HG03469 (cell line): ENCODE measurements at regions not wholly inside any gene's neighbourhood (a gene's known extent, or its start where the extent isn't known, plus 50 kb on each side); places are given as distances from the start of the nearest gene placed in this dataset.

Experiments
- ATAC-seq: cut with Tn5 transposase; IDR thresholded peaks from one replicate; pipeline ENCODE4 v1.9.1; 2021; ENCODE audit warnings: mild to moderate bottlenecking, moderate library complexity, moderate number of reproducible peaks; ENCODE audit not compliant: unreplicated experiment

DNA sequence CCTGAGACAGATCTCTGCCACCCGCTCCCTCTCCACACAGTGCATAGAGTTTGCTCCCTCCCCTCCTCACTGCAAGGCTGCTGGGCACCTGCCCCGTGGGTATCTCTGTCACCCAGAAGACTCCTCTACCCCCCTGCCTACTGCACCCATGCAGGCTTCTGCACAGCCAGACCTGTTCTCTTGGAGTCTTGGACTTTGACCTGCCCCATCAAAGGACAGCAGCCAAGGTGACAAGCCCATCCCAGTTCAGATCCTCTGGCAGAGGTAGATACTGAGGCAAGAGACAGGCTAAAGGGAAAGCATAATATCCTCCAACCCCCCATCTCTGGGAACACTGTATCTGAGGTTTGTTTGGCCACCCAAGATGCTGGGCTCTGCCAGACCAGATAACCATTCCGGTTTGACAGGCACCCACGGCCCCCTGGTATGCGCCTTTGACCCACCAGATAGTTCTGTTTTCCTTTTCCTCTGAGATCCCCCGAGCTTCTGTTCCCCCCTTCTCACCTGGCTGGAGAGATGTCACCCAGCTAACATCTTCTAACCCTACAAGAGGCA lies 239.6 kb downstream of the SOX9 start:
- ATAC-seq, result no peak

DNA sequence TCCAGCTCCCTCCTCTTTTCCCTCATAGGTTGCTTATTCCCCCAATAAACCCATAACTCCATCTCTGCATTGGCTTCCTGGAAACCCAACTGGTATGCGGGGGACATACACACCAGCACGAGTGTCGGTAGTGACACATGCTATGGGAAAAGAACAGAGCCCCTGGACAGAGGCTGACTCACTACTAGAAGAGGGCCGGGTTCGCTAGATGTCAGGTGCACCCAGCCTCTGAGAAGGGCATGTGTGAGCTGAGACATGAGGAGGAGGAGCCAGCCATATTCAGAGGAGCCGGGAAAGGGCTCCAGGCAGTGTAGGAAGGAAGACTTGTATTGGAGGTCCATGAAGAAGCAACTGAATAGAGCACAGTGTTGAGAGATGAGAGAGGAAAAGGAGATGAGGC lies 241.1 kb downstream of the SOX9 start:
- no peak for ATAC-seq

DNA sequence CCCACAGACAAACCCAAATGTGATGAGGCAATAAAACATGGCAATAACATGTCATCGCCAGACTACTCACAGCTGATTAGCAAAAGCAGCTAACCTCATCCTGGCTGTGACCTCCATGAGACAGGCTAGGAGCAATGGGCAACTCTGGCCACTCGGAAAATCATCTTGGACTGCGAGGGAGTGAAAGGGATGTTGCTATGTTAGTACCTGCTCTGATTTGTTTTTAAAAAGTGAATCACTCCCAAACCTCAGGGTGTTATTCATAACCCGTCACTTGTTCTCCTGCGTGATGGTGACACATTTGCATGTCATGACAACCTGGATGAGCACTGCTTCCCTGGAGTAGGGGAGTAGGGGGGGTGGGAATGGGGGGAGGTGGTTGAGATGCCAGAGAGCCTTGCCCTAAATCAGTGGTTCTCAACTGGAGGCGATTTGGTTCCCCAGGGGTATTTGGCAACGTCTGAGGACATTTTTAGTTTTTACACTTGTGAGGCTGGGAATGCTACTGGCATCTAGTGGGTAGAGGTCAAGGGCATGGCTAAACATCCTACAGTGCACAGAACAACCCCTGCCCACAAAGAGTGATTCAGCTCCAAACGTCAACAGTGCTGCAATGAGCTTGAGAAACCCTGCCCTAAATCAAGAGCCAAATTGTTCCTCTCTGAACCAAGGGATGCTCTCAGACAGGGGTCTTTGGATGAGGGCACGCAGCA lies 241.7 kb downstream of the SOX9 start:
- ATAC-seq, result no peak

DNA sequence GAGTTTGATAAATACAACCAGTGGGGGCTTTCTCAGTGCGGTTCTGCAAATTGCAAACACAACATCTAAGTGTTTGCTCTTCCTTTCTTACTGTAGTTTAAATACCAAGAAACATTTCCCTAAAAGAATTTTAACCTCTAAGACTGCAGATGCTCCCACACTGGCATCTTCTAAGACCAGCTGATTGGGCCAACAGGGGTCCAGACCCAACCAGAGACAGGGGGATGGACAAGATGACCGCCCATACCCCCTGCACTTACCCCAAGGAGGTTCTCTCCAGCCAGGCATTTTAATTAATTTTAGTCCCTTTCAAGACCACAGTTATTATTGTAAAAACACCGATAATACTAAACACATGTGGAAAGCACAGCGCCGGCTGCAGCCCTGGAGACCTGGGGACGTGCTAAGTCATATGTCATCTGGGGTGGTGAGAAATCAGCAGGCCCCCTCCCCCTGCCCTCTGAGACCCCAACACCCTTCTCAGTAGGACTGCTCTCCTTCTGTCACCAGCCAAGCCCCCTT lies 242.3 kb downstream of the SOX9 start:
- ATAC-seq, result no peak

DNA sequence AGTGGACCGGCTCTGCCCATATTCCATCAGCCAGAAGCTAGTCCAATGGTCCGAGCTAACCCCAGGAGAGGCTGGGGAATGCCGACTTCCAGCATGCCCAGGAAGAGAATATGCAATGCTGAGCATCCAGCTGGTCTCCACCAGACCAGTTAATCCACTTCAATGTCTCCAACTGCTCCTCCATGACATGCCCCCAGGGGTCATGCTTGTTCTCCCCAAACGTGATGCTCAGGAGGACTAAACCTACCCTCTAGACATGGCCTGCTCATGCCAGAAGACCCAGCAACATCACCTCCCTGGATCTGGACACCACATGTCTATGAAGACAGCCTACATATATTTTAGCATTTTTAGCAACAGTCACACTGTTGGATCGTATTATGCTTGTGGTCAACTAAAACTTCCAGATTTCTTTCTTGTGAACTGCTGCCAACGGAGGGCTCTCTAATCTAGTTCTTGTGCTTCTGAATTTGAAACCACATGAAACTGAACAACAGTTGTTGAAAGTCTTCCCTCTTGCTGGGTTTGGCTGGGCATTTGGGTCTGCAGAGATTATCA lies 245.1 kb downstream of the SOX9 start:
- ATAC-seq, result no peak

DNA sequence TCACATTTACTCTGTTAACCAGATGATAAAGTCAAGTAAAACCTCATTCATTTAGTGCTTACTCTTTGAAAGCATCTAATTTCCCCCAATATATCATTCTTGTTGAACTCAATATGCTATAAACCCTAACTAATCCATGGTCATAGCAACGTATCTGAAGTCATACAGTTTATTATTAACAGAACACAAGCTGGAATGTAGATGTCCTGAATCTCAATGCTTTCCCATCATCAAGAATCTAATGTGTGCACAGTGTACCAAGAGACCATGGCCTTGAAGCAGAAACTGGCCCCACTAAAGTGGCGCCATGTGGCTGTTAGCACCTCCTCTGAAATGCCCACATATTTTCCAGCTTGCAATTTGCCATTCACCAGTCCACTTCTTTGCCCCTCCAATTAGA lies 245.8 kb downstream of the SOX9 start:
- no peak for ATAC-seq

DNA sequence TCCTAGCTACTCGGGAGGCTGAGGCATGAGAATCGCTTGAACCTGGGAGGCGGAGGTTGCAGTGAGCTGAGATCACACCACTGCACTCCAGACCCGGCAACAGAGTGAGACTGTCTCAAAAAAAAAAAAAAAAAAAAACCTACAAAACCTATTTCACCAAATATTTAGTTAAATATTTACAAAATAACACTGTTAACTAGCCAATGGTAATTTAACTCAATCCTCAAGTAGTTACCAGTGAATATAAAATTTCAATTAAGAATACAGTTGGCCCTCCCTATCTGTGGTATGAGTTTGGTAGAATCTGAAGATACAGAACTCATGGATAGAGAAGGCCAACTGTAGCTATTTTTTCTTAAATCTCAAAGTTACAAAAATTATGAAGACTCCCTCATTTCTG lies 247.4 kb downstream of the SOX9 start:
- ATAC-seq, result no peak

DNA sequence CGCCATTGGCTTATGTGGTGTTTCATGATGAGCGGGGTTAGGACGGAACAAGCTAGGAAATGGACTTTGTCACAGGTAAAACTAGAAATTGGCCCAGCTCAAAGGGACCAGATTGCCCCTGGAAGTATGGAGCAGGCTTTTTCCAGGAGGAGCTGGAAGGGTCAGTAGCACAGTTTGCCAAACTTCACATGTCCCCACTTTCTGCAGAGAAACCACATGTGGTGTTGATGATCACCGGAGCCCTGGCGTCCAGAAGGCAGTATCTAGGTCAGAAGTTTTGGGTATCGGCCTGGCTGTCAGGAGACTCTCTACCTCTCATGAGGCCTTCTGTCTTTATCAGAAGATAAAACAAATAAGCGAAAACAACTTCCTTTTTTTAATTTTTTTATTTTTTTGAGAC lies 248.5 kb downstream of the SOX9 start:
- ATAC-seq, result no peak

DNA sequence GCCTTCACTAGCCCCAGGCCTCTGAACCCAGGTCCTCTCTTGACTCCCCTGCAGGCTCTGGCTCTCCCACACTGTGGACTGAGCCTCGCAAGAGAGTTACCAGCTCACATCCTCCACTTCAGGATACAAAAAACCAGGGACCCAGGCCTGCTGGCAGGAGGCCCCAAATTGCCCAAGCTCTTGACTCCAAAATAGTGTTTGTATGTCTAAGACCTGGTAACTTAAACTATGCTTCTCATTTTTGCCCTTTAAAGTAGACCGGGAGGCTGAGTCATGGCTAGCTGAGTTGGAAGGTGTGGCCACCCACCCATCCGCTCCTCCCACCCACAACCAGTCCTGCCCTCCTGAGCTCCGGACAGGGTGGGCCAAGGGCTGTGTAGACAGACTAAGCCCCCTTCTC lies 250.0 kb downstream of the SOX9 start:
- no peak for ATAC-seq

DNA sequence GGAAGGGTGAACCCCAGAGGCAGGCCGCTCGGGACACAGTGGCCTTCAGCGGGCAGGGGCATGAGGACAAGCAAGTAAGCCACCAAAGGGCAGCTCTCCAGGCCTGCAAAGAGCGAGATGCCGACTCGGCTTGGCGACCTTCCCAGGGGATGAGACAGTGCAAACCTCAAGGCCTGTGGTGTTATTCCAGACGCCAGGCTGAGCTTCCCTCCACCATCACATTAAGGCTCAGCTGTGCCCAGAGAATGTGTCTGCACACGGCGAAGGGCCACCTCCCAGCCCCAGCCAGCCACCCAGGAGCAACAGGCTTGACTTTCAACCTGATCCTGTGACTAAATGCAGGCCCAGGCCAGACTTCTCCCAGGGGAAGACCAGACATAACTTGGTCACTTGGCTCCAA lies 251.4 kb downstream of the SOX9 start:
- no peak for ATAC-seq

DNA sequence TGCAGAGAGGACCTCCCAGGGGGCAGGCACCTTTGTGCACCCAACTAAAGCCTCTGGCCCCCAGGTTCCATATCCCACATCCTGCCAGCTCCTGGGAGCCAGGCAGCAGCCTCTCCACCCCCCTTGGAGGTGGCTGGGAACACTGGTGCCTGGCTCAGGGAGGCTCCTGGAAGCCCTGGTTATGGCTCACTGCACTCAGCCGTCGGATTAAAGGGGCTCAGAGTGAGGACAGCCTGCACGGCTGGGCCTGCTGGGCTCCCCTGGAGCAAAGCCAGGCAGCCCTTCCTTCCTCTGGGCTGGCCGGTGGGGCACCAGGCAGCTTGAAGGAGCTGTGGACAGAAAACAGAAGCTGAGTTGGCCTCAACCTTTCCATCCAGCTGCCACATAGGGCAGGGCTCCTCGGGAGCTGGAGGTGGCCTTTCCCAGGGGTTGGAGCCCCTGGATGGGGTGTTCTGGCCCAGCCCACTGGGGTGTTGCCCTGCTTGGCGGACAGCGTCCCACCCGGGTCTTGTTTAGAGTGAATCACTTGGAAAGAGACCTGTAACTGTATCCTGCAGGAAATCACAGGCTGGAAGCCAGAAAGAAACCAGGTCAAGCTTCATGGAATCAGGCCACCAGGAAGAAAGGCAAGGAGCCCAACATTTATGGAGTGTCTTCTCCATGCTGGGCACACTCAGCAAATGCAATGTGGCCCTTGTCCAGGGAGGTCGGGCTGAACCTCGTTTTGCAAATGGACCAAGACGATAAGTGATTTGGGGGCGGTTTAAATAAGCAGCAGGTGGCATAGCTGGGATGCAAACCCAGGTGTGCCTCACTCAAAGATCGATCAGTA lies 253.3 kb downstream of the SOX9 start:
- ATAC-seq, result no peak

DNA sequence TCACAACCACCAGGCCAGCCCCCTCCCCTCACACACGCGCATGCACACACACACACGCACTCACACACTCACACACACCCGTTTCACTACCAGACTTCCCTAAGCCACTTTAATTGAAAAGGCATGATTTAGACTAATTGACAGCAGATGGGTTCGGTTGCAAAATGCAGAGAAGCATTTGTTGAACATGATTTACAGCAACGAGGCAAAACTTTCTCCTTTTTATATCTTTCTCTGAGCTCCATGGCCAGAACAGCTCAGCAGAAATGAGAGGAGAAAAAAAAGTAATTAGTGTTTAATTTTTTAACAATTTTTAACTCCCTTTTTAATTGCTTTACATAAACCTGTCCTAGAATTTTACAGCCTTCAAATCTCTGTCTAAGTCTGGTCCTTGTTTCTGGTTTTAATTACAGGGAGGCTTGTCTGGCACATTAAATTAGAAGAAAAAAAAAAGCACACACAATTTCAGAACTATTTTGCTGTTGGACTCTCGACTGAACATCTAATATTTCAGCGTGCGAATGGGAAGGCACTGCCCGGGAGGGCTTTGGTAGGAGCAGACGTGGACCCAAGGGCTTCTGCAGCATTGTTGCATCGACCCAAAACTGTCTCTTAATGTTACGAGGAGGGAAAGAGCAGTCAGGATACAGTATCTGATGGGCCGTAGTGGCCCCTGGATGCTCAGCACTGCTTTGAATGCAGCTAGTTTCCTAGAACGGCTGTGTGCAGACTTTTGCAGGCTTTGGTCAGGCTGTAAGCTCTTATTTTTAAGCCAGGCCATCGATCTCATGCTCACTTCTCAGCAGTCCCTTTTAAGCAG lies 255.9 kb downstream of the SOX9 start:
- ATAC-seq, result no peak

DNA sequence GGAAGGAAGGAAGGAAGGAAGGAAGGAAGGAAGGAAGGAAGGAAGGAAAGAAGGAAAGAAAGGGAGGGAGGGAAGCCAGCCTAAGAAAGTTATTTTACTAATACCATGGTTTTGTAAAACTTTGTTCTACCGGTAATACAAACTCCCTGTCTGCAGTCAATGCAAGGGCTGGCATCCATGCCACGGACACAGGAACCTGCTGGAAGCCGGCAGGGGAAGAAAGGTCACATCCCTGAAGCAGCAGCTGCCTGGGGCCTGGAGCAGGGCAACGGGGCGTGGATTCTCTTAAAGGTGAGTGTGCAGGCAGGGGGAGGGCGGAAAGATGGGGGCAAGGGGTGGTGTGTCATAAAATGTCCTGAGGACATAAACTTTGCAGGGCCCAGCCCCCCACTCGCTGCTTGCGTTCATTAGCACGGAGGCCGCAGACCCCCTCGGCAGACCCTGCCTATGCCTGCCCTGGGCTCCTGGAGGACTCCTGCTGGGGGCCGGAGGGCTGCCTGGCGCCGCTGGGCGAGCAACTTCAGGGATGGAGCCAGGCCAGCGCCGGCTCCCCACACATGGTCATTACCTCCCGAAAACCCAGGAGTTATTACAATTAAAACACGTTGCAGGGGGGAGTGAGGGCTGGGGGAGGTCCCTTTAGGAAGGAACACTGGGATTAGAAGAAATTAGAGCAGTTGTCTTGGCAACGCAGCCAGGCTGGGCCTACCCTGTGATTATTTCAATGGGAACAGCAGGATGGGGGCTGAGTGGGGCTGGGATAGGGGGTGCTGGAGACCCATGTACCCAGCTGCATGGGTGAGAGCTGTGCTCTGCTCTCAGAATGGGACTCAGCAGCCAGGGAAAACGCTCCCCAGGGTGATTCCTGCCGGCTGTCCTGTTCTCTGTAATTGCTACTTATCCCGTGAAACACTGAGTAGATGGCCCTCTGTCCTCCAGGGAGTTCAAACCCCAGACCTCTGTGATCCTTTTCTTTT lies 257.9 kb downstream of the SOX9 start:
- ATAC-seq, result no peak

DNA sequence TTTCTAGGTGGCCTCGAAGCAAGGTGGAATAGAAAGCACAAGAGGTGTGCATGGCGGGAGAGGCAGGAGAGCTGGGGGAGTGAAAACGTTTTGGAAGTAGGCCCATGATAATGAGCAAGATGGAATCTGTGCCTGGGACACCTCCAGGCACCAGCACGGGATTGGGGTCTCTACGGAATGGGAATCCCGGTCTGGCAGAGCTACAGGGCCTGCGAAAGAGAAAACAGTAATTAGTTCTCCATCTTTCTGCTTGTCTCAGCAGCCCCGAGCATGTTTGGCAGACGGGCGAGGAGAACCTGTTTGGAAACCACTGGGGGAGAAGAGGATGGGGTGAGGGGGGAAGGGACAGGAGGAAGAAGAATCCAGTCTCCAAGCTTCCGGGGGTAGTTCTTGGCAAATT lies 258.7 kb downstream of the SOX9 start:
- no peak for ATAC-seq

DNA sequence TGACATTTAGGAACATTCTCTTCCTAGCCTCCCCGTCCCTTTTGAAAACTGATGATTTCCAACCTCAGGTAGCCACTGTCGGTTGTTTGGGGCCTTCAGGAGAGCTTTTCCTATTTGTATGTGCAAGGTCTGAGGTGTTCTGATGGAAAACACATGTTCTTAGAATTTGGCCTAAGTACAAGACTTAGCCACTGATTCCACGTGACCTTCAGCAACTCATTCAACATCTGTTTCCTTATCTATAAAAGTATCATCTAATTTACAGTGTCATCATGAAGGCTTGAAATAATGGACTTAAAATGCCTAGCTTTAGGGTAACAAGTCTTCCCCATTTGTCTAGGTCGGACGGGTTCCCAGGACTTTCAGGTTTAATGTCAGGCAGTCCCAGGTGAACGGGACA lies 259.3 kb downstream of the SOX9 start:
- ATAC-seq, result no peak

DNA sequence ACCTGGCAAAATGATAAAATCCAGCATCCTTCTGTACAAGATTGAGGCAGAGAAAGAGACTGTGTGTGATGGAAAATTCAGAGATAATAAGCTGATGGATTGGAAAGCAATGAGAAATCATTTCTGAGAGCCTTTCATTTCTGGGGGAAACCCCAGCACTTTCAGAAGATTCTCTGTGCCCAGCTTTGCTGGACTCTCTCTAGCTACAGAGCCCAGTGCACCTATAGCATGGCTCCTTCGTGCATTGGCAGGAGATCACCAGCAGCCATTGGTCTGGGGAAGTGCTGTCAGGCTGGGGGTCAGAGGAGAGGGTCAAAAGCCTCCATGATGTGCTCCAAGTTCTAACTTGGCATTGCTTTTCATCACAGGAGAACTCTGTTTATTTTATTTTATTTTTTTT lies 259.9 kb downstream of the SOX9 start:
- no peak for ATAC-seq

DNA sequence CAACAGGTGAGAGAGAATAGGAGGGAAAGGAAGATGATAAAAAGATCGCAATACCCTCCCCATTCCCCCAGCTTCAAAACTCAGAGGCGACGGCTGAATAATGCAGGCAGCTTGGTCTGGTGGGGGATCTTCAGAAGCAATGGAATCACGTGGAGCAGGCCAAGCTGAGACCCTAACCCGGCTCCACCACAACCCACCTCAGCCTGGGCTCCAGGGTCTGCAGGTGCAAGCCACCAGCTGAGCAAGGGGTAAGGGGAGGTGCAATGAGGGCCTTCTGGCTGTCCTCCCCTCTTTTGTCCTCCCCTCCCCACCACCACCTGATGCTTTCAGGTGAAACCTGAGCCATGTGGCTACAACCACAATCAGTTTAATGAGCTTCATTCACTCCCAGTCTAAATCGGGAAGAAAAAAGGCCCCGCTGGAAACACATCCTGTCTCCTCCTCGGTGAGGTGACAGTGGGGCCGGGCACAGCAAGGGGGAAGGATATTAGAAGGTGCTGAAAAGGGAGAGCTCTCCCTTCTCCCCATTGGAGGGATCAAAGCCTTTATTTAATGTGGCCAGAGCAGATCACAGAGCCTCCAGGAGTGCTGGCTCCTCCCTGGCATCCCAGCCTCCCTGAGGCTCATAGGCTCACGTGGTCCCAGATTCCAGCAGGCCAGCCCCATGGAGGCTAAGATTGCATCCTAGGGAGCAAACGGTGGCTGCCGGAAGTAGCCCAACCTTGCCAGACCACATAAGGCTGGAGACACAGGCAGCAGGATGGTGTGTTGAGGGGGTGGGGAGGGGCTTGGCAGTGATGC lies 261.0 kb downstream of the SOX9 start:
- no peak for ATAC-seq

DNA sequence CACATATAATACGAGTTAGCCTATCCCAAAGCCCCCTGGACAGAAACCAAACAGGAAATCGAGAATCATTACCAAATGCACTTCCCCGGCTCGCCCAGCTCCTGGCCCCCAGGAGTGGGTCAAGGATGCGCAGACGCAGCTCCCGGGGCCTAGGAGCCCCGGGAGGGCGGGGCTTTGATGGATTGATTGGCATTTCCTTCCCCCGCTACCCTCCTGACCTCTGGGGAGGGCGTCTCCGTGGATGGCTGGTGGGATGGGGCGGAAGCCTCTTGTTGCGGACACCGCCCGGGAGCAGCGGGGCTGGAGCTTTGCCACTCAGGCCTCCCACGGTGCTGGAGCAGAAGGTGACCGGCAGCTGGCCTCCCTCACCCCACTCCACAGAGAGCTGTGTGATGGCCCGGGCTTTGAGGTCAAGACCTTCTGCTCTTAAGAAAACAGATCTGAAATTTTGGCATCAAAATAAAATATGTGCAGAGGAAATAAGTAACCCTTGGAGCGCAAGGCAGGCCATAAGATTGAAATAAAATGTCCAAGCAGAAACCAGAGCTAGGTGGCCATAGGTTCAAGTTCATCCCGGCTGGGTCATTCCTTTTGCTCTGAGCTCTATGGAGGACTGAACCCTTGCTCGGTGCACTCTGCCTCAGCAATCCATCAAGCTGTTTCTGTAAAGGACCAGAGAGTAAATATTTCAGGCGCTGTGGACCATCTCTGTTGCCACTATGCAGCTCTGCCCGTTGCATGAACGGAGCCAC lies 262.3 kb downstream of the SOX9 start:
- no peak for ATAC-seq
